Tibial artery (tissue), 4 donors: ENCODE measurements at regions not wholly inside any gene's neighbourhood (a gene's known extent, or its start where the extent isn't known, plus 50 kb on each side); places are given as distances from the start of the nearest gene placed in this dataset.

Source experiments
- DNase-seq, 2 donors: peaks; one replicate each; pipeline ENCODE4 v3.0.0-alpha.2; 2019
- H3K27ac ChIP-seq, 2 donors: fragments of 200-600 bp; sonication (generic) in 1 of 2; 1 replicate in 1 of 2; 2 replicates in 1 of 2; pipeline ENCODE4 v1.5.1; 2018 to 2019; ENCODE audit warnings: mild to moderate bottlenecking in 1 of 2
- H3K27me3 ChIP-seq, 2 donors: fragments of 200-600 bp; sonication (generic) in 1 of 2; one replicate each; pipeline versions ENCODE4 v1.5.1 to v1.6.0; 2016 to 2019
- H3K36me3 ChIP-seq, 3 donors: fragments of 200-600 bp; sonication (generic) in 2 of 3; one replicate each; pipeline ENCODE4 v1.5.1; 2016 to 2019; ENCODE audit warnings: mild to moderate bottlenecking in 2 of 3
- H3K4me1 ChIP-seq, 4 donors: fragments of 200-600 bp; sonication (generic) in 2 of 4; 1 replicate in 3 of 4; 2 replicates in 1 of 4; pipeline ENCODE4 v1.5.1; 2016 to 2019
- H3K4me3 ChIP-seq, 2 donors: fragments of 200-600 bp; sonication (generic) in 1 of 2; 1 replicate in 1 of 2; 2 replicates in 1 of 2; pipeline ENCODE4 v1.5.1; 2018 to 2019; ENCODE audit warnings: mild to moderate bottlenecking in 2 of 2
- H3K9me3 ChIP-seq, 3 donors: fragments of 200-600 bp; sonication (generic) in 1 of 3; one replicate each; pipeline ENCODE4 v1.5.1; 2016 to 2019
- CTCF ChIP-seq, 2 experiments: fragments of 200-600 bp in 1 of 2; fragments of 450-650 bp in 1 of 2; IDR thresholded peaks; one replicate each; pipeline ENCODE4 v1.5.1; 2017 to 2019; ENCODE audit warnings: antibody characterized with exemption in 2 of 2, mild to moderate bottlenecking in 1 of 2, moderate library complexity in 1 of 2
- intact Hi-C: fragments of 100-400 bp; cut with DNase I; formaldehyde crosslinking; loops from one replicate; pipeline ENCODE4 v1.15.0; 2023; ENCODE audit warnings: low total_unique reads

- intact Hi-C loops: no loop called here
- no peak for DNase-seq
These were observed 232.6 kb upstream of the CARD18 start for GRCh38 chr11:105372206-105372605.

GRCh38 chr11:105371311-105371710, 231.7 kb upstream of the CARD18 start:
- no peak for TF ChIP-seq CTCF (IDR thresholded peaks at IDR 0.05)
- Histone ChIP-seq H3K9me3 (peaks cover 0 to 10% (median 4%) of the 10 kb centered on the region in 3 donors), H3K27ac (no peak overlapping the region), H3K36me3 (no peaks in the 10 kb centered on the region), H3K4me3 (no peak overlapping the region), H3K4me1 (no peaks in the 10 kb centered on the region), H3K27me3 (no peaks in the 10 kb centered on the region)
- intact Hi-C loops: no loop called here
- no peak for DNase-seq

More at GRCh38 chr11:105372206-105372605, 232.6 kb upstream of the CARD18 start:
- TF ChIP-seq CTCF (IDR thresholded peaks at IDR 0.05): no peak
- Histone ChIP-seq H3K4me3 (no peak overlapping the region), H3K9me3 (peaks cover 0 to 10% (median 10%) of the 10 kb centered on the region in 3 donors), H3K27me3 (no peaks in the 10 kb centered on the region), H3K4me1 (no peaks in the 10 kb centered on the region), H3K27ac (no peak overlapping the region), H3K36me3 (no peaks in the 10 kb centered on the region)

- no peak for DNase-seq
- no peak overlapping the region for H3K4me3 ChIP-seq
- H3K27me3 ChIP-seq: no peaks in the 10 kb centered on the region
- intact Hi-C loops: no loop called here
- no peak for TF ChIP-seq CTCF (IDR thresholded peaks at IDR 0.05)
- H3K9me3 ChIP-seq: no peaks in the 10 kb centered on the region
- H3K36me3 ChIP-seq: no peaks in the 10 kb centered on the region
- H3K27ac ChIP-seq: no peak overlapping the region
- no peaks in the 10 kb centered on the region for H3K4me1 ChIP-seq
These were observed 229.1 kb upstream of the CARD18 start for GRCh38 chr11:105368711-105369110.

- no peak for TF ChIP-seq CTCF (IDR thresholded peaks at IDR 0.05)
- Histone ChIP-seq H3K4me1 (no peaks in the 10 kb centered on the region), H3K36me3 (no peaks in the 10 kb centered on the region), H3K27me3 (no peaks in the 10 kb centered on the region), H3K9me3 (no peaks in the 10 kb centered on the region), H3K27ac (no peak overlapping the region), H3K4me3 (no peak overlapping the region)
- intact Hi-C loops: no loop called here
- DNase-seq: no peak
These were observed 227.6 kb upstream of the CARD18 start for GRCh38 chr11:105367129-105367528.

- Histone ChIP-seq H3K4me1 (no peaks in the 10 kb centered on the region), H3K27ac (no peak overlapping the region), H3K27me3 (no peaks in the 10 kb centered on the region), H3K36me3 (no peaks in the 10 kb centered on the region), H3K4me3 (no peak overlapping the region), H3K9me3 (no peaks in the 10 kb centered on the region)
- intact Hi-C loops: no loop called here
- DNase-seq: no peak
- TF ChIP-seq CTCF (IDR thresholded peaks at IDR 0.05): no peak
These were observed 222.1 kb upstream of the CARD18 start for GRCh38 chr11:105361651-105362050.

GRCh38 chr11:105357764-105358163, 218.2 kb upstream of the CARD18 start:
- Histone ChIP-seq H3K9me3 (no peaks in the 10 kb centered on the region), H3K27ac (no peak overlapping the region), H3K4me1 (no peaks in the 10 kb centered on the region), H3K36me3 (no peaks in the 10 kb centered on the region), H3K4me3 (no peak overlapping the region), H3K27me3 (no peaks in the 10 kb centered on the region)
- intact Hi-C loops: no loop called here
- TF ChIP-seq CTCF (IDR thresholded peaks at IDR 0.05): no peak
- DNase-seq: no peak
